ENCODE measurements at regions not wholly inside any gene's neighbourhood (a gene's known extent, or its start where the extent isn't known, plus 50 kb on each side); places are given as distances from the start of the nearest gene placed in this dataset.

- in situ Hi-C loops (cut with MboI; ENCODE audit: low pct_unique_long_range_greater_than_20kb in 2 of 9, low sequenced_read_pairs in 9 of 9, unreplicated experiment in 9 of 9), result no loop called here
- ATAC-seq (replicated peaks in 6 of 8), result peak in 2 of 8 experiments; percentile 12 to 31
- Histone ChIP-seq H3K4me1 (replicated peaks in 1 of 2) (no peaks in the 10 kb centered on the region), H3K4me3 (no peak overlapping the region), H3K27ac (no peak overlapping the region)
- 31 to 100% (median 90%) methylated on average over 1 to 5 of the region's 5 CpGs for WGBS, 10 experiments
Measured at GRCh38 chr14:51443195-51444018, 203.4 kb downstream of the TMX1 start.

GRCh38 chr14:51444353-51445000 lies 204.4 kb downstream of the TMX1 start:
- Histone ChIP-seq H3K4me3 (no peak overlapping the region), H3K27ac (no peak overlapping the region), H3K4me1 (replicated peaks in 1 of 2) (no peaks in the 10 kb centered on the region)
- in situ Hi-C loops (cut with MboI; ENCODE audit: low pct_unique_long_range_greater_than_20kb in 2 of 9, low sequenced_read_pairs in 9 of 9, unreplicated experiment in 9 of 9), result no loop called here
- 64 to 100% (median 89%) methylated on average over 2 to 7 of the region's 9 CpGs for WGBS, 10 experiments
- ATAC-seq (replicated peaks in 6 of 8), result peak in 1 of 8 experiments; percentile 83

- H3K27ac ChIP-seq, result no peak overlapping the region
- no peak overlapping the region for H3K4me3 ChIP-seq
- no peak for ATAC-seq (replicated peaks in 6 of 8)
- in situ Hi-C loops (cut with MboI; ENCODE audit: low pct_unique_long_range_greater_than_20kb in 2 of 9, low sequenced_read_pairs in 9 of 9, unreplicated experiment in 9 of 9), result no loop called here
- no peaks in the 10 kb centered on the region for H3K4me1 ChIP-seq (replicated peaks in 1 of 2)
- 65 to 100% (median 83%) methylated on average over 1 to 3 of the region's 3 CpGs; no CpG with 5 or more reads in 3 of the 10 experiments for WGBS, 10 experiments
Measured at GRCh38 chr14:51445001-51445390, 204.9 kb downstream of the TMX1 start.

- in situ Hi-C loops (cut with MboI; ENCODE audit: low pct_unique_long_range_greater_than_20kb in 2 of 9, low sequenced_read_pairs in 9 of 9, unreplicated experiment in 9 of 9), result no loop called here
- H3K4me1 ChIP-seq (replicated peaks in 1 of 2), result no peaks in the 10 kb centered on the region
- WGBS, 10 experiments, result 25 to 100% (median 96%) methylated on average over 1 to 3 of the region's 3 CpGs; no CpG with 5 or more reads in 3 of the 10 experiments
- no peak overlapping the region for H3K4me3 ChIP-seq
- no peak for ATAC-seq (replicated peaks in 6 of 8)
- H3K27ac ChIP-seq, result no peak overlapping the region
Measured at GRCh38 chr14:51446771-51447170, 204.9 kb upstream of the FRMD6 start.

- H3K27ac ChIP-seq, result no peak overlapping the region
- peak in 2 of 8 experiments; percentile 8 to 37 for ATAC-seq (replicated peaks in 6 of 8)
- WGBS, 10 experiments, result 100% methylated on average over 4 of the region's 4 CpGs; no CpG with 5 or more reads in 9 of the 10 experiments
Measured at GRCh38 chr14:51447411-51447810, 204.3 kb upstream of the FRMD6 start.

GRCh38 chr14:51448831-51449670 lies 202.7 kb upstream of the FRMD6 start:
- peak in 3 of 8 experiments; percentile 51 to 99 (median 98) for ATAC-seq (replicated peaks in 6 of 8)
- H3K27ac ChIP-seq, result no peak overlapping the region
- WGBS, 10 experiments, result 0 to 100% (median 83%) methylated on average over 1 to 2 of the region's 2 CpGs; no CpG with 5 or more reads in 5 of the 10 experiments

More at GRCh38 chr14:51447411-51447810, 204.3 kb upstream of the FRMD6 start:
- H3K4me1 ChIP-seq (replicated peaks in 1 of 2), result no peaks in the 10 kb centered on the region
- H3K4me3 ChIP-seq, result no peak overlapping the region
- in situ Hi-C loops (cut with MboI; ENCODE audit: low pct_unique_long_range_greater_than_20kb in 2 of 9, low sequenced_read_pairs in 9 of 9, unreplicated experiment in 9 of 9), result no loop called here

GRCh38 chr14:51449681-51450080 lies 202.0 kb upstream of the FRMD6 start:
- in situ Hi-C loops (cut with MboI; ENCODE audit: low pct_unique_long_range_greater_than_20kb in 2 of 9, low sequenced_read_pairs in 9 of 9, unreplicated experiment in 9 of 9), result no loop called here

More at GRCh38 chr14:51448831-51449670, 202.7 kb upstream of the FRMD6 start:
- in situ Hi-C loops (cut with MboI; ENCODE audit: low pct_unique_long_range_greater_than_20kb in 2 of 9, low sequenced_read_pairs in 9 of 9, unreplicated experiment in 9 of 9), result no loop called here
- Histone ChIP-seq H3K4me3 (no peak overlapping the region), H3K4me1 (replicated peaks in 1 of 2) (no peaks in the 10 kb centered on the region)

GRCh38 chr14:51451561-51451960 lies 200.1 kb upstream of the FRMD6 start:
- ATAC-seq (replicated peaks in 6 of 8), result no peak
- Histone ChIP-seq H3K4me1 (replicated peaks in 1 of 2) (peaks cover 0 to 7% of the 10 kb centered on the region in 2 donors), H3K27ac (no peak overlapping the region), H3K4me3 (no peak overlapping the region)
- in situ Hi-C loops (cut with MboI; ENCODE audit: low pct_unique_long_range_greater_than_20kb in 2 of 9, low sequenced_read_pairs in 9 of 9, unreplicated experiment in 9 of 9), result no loop called here
- 0 to 81% (median 38%) methylated on average over 1 to 3 of the region's 4 CpGs; no CpG with 5 or more reads in 2 of the 10 experiments for WGBS, 10 experiments

More at GRCh38 chr14:51449681-51450080, 202.0 kb upstream of the FRMD6 start:
- no peak overlapping the region for H3K27ac ChIP-seq
- WGBS, 10 experiments, result 60 to 100% (median 100%) methylated on average over 1 of the region's 1 CpG; no CpG with 5 or more reads in 5 of the 10 experiments
- ATAC-seq (replicated peaks in 6 of 8), result no peak
- peaks cover 0 to 5% of the 10 kb centered on the region in 2 donors for H3K4me1 ChIP-seq (replicated peaks in 1 of 2)
- H3K4me3 ChIP-seq, result no peak overlapping the region

- in situ Hi-C loops (cut with MboI; ENCODE audit: low pct_unique_long_range_greater_than_20kb in 2 of 9, low sequenced_read_pairs in 9 of 9, unreplicated experiment in 9 of 9), result no loop called here
Measured at GRCh38 chr14:51453869-51454268, 197.8 kb upstream of the FRMD6 start.

GRCh38 chr14:51454351-51454750 lies 197.4 kb upstream of the FRMD6 start:
- in situ Hi-C loops (cut with MboI; ENCODE audit: low pct_unique_long_range_greater_than_20kb in 2 of 9, low sequenced_read_pairs in 9 of 9, unreplicated experiment in 9 of 9), result no loop called here
- H3K4me1 ChIP-seq (replicated peaks in 1 of 2), result peaks cover 0 to 7% of the 10 kb centered on the region in 2 donors
- no peak overlapping the region for H3K27ac ChIP-seq
- 20 to 88% (median 43%) methylated on average over 1 of the region's 1 CpG; no CpG with 5 or more reads in 5 of the 10 experiments for WGBS, 10 experiments
- ATAC-seq (replicated peaks in 6 of 8), result no peak
- H3K4me3 ChIP-seq, result no peak overlapping the region

More at GRCh38 chr14:51453869-51454268, 197.8 kb upstream of the FRMD6 start:
- H3K4me1 ChIP-seq (replicated peaks in 1 of 2), result peaks cover 0 to 7% of the 10 kb centered on the region in 2 donors
- 89 to 96% (median 94%) methylated on average over 3 to 7 of the region's 8 CpGs; no CpG with 5 or more reads in 4 of the 10 experiments for WGBS, 10 experiments
- no peak overlapping the region for H3K27ac ChIP-seq
- no peak overlapping the region for H3K4me3 ChIP-seq
- peak in 2 of 8 experiments; percentile 21 to 47 for ATAC-seq (replicated peaks in 6 of 8)

GRCh38 chr14:51455041-51455835 lies 196.5 kb upstream of the FRMD6 start:
- ATAC-seq (replicated peaks in 6 of 8), result no peak
- Histone ChIP-seq H3K27ac (no peak overlapping the region), H3K4me1 (replicated peaks in 1 of 2) (peaks cover 0 to 7% of the 10 kb centered on the region in 2 donors), H3K4me3 (no peak overlapping the region)
- in situ Hi-C loops (cut with MboI; ENCODE audit: low pct_unique_long_range_greater_than_20kb in 2 of 9, low sequenced_read_pairs in 9 of 9, unreplicated experiment in 9 of 9), result no loop called here
- 62 to 100% (median 88%) methylated on average over 2 to 7 of the region's 7 CpGs for WGBS, 10 experiments
